Adipocyte (in vitro differentiated cells): ENCODE measurements at regions not wholly inside any gene's neighbourhood (a gene's known extent, or its start where the extent isn't known, plus 50 kb on each side); places are given as distances from the start of the nearest gene placed in this dataset.

Experiments used
- DNase-seq: peaks from one replicate; pipeline ENCODE4 v3.0.0-alpha.2; 2015; ENCODE audit warnings: low read depth
- H3K27me3 ChIP-seq: replicated peaks from 2 replicates; pipeline ENCODE4 v1.7.0; 2013; ENCODE audit warnings: mild to moderate bottlenecking, low read length, moderate library complexity; ENCODE audit not compliant: control insufficient read depth, insufficient read depth
- H3K36me3 ChIP-seq: 2 replicates; pipeline ENCODE4 v1.7.0; 2013; ENCODE audit warnings: low read length, mild to moderate bottlenecking, moderate library complexity; ENCODE audit not compliant: control insufficient read depth, insufficient read depth, severe bottlenecking
- H3K4me1 ChIP-seq: 2 replicates; pipeline ENCODE4 v1.7.0; 2013; ENCODE audit warnings: mild to moderate bottlenecking, low read length, moderate library complexity; ENCODE audit not compliant: control insufficient read depth, insufficient read depth
- H3K4me3 ChIP-seq: 2 replicates; pipeline ENCODE4 v1.7.0; 2013; ENCODE audit warnings: mild to moderate bottlenecking, low read length, moderate library complexity
- H3K9ac ChIP-seq: 2 replicates; pipeline ENCODE4 v1.7.0; 2013; ENCODE audit warnings: mild to moderate bottlenecking, low read length, moderate library complexity
- H3K9me3 ChIP-seq: 2 replicates; pipeline ENCODE4 v1.7.0; 2013; ENCODE audit warnings: mild to moderate bottlenecking, low read length, moderate library complexity; ENCODE audit not compliant: control insufficient read depth

DNA sequence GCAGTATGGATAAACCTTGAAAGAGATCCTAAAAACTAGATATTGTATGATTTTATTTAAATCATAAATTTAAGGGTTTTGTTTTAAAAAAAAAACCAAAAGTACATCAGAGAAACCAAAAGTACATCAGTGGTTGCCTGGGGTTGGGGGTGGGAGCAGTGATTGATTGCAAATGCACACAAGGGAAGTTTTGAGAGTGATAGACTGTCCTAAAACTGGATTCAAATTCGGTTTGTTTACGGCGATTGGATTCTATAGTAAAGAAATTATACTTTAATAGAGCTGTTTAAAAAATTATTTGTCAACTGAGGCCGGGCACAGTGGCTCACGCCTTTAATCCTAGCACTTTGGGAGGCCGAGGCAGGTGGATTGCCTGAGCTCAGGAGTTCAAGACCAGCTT is 179.8 kb downstream of the METTL4 start:
- no peak for DNase-seq
- H3K4me3 ChIP-seq: no peak overlapping the region
- no peaks in the 10 kb centered on the region for H3K4me1 ChIP-seq
- no peak overlapping the region for H3K9ac ChIP-seq
- H3K9me3 ChIP-seq: peaks cover 19% of the 10 kb centered on the region
- H3K27me3 ChIP-seq: no peaks in the 10 kb centered on the region
- no peaks in the 10 kb centered on the region for H3K36me3 ChIP-seq

DNA sequence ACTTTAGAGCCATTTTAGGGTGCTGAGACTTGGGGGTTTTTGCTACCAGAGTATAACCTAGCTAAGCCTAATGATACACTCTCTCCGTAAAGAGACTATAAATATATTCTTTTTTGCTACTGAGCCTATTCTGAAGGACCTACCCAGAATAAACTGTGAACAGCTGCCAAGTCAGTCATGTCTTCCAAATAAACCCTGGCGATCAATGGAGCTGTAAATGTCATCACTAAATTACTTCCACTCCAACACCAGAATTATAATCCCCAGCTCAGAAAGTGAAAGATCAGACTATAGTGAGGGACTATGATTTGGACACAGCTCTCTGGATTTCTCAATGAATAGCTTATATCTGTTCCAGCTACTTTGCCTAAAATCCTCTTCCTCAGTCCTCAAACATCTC is 178.9 kb downstream of the METTL4 start:
- DNase-seq: no peak
- Histone ChIP-seq H3K9ac (no peak overlapping the region), H3K4me3 (no peak overlapping the region), H3K4me1 (no peaks in the 10 kb centered on the region), H3K27me3 (no peaks in the 10 kb centered on the region), H3K9me3 (peaks cover 13% of the 10 kb centered on the region), H3K36me3 (no peaks in the 10 kb centered on the region)

DNA sequence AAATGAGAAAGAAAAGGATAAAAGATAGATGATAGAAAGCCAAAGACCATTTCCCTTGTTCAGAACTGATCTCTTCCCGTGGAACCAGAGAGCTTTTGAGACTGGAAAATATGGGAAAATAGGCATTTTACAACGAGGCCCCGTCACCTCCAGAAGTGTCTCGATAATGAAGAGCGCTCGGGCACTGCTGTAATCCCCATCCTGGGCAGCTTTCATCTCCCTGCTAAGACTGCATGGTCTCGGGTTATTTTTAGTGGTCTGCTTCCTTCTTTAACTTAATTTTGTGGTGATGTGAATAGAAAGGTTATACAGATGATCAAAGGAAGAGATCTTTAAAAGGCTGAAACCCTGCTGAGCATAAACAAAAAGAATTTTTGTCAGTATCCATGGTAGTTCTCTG is 176.6 kb downstream of the METTL4 start:
- Histone ChIP-seq H3K9ac (no peak overlapping the region), H3K4me3 (no peak overlapping the region), H3K4me1 (no peaks in the 10 kb centered on the region), H3K27me3 (no peaks in the 10 kb centered on the region), H3K9me3 (no peaks in the 10 kb centered on the region), H3K36me3 (no peaks in the 10 kb centered on the region)
- DNase-seq: no peak

DNA sequence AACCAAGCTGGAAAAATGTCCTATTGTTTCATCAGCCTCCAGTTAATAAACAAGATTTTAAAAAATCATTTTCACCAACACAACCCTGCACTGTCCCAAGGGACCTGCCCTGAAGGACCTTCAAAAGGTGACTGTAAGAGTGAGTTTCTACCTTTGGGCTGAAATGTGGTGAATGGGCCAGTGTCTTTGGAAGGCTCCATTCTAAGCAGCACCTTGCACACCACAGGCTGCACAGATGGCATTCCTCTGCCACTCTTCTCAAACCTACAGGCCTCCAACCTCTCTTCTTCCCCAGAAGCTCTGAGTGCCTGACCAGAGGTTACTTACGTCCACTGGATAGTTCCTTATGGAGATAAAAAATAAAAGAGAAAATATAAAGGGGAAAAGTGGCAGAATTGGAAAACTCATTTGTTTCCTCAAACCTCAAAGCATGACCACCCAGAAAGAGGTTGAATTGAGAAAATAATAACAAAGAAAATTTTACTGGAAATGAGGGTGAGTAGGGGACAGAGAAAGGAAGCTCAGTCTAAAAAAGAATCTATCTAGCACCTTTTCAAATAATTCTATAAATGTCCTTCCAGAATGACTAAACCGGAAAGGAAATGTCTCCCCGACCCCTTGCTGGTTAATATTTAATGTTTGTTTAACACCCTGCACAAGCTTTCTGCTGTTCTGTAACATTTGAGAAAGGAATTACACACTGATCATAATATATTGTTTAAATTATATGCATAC is 175.7 kb downstream of the METTL4 start:
- Histone ChIP-seq H3K9ac (no peak overlapping the region), H3K4me3 (no peak overlapping the region), H3K9me3 (no peaks in the 10 kb centered on the region)

DNA sequence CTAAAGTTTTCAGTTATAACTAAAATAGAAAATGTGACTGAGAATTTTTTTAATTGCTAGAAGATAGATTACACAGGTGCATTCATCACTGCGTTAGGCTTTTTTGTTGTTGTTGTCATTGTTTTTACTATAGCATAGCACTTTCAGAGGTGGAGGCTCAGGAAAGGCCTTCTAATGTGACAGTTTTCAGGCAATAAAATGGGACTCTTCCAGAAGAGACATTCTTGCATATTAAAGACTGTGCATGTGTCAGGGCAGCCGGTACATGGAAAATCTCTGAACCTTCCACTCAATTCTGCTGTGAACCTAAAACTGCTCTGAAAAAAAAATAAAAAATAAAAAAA is 175.2 kb downstream of the METTL4 start:
- no peaks in the 10 kb centered on the region for H3K27me3 ChIP-seq
- H3K4me3 ChIP-seq: no peak overlapping the region
- H3K9me3 ChIP-seq: no peaks in the 10 kb centered on the region
- no peak for DNase-seq
- H3K4me1 ChIP-seq: no peaks in the 10 kb centered on the region
- no peaks in the 10 kb centered on the region for H3K36me3 ChIP-seq
- no peak overlapping the region for H3K9ac ChIP-seq

More for the DNA sequence above, 175.7 kb downstream of the METTL4 start:
- H3K27me3 ChIP-seq: no peaks in the 10 kb centered on the region
- H3K4me1 ChIP-seq: no peaks in the 10 kb centered on the region
- no peak for DNase-seq
- no peaks in the 10 kb centered on the region for H3K36me3 ChIP-seq

DNA sequence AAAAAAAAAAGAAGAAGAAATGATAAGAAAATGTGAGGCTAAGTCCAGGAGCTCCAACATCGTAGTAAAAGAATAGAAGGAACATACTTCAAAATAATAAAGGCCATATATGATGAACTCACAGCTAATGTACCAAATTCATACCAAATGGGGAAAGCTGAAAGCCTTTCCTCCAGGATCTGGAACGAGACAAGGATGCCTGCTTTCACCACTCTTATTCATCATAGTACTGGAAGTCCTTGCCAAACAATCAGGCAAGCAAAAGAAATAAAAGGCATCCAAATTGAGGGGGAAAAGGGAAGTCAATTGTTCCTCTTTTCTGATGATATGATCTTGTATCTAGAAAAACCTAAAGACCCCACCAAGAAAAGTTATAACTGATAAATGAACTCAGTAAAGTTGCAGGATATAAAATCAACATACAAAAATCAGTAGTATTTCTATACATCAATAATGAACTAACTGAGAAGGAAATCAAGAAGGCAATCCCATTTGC is 170.6 kb downstream of the METTL4 start:
- Histone ChIP-seq H3K9ac (no peak overlapping the region), H3K27me3 (no peaks in the 10 kb centered on the region), H3K4me3 (no peak overlapping the region), H3K4me1 (no peaks in the 10 kb centered on the region), H3K9me3 (peaks cover 3% of the 10 kb centered on the region), H3K36me3 (no peaks in the 10 kb centered on the region)
- no peak for DNase-seq

DNA sequence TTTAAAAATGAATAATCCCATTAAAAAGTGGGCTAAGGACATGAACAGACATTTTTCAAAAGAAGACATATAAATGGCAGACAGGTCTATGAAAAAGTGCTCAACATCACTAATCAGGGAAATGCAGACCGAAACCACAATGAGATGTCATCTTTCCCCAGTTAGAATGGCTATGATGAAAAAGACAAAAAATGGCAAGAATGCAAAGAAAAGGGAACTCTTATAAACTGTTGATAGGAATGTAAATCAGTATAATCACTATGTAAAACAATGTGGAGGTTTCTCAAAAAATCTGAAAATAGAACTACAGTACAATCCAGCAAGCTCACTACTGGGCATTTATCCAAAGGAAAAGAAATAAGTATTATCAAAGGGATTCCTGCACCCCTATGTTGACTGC is 169.2 kb downstream of the METTL4 start:
- Histone ChIP-seq H3K27me3 (no peaks in the 10 kb centered on the region), H3K4me1 (peaks cover 10% of the 10 kb centered on the region), H3K36me3 (no peaks in the 10 kb centered on the region), H3K9me3 (peaks cover 3% of the 10 kb centered on the region), H3K9ac (no peak overlapping the region), H3K4me3 (no peak overlapping the region)
- peak; percentile 50 for DNase-seq

DNA sequence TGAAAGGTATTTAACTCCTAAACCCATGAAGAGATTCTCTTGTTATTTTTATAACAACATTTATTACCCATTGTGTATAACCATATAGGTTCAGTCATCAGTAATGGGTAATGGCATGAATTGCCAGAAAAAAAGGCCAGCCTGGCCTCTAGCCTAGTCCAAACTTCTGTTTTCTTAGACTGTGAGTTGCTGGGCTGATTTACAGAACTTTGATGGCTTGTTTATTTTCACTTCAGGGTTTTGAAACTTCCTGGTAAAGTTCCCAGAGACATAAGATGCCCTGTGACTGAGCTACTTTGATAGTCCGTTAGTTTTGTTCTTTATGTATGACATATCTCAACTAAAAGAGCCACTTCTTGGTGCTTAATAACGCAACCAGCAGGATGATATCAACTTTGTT is 164.8 kb downstream of the METTL4 start:
- H3K9ac ChIP-seq: no peak overlapping the region
- H3K9me3 ChIP-seq: peaks cover under 1% of the 10 kb centered on the region

DNA sequence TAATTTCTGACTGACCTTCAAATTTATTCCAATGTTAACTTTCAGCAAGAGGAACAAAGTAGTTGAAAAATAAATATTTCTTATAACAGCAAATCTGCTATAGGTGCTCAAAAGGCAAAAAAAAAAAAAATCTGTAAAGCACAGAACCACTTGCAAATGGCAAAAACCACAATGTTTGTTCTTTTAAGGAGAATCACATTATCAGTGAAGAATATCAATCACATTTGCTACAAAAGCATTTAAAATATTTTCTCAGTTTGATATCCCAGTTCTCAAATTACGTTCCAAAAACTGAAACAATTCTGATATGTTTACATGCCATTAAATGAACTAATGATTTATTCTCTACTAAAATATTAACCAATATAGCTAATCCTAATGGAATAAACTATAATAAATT is 163.3 kb downstream of the METTL4 start:
- Histone ChIP-seq H3K36me3 (no peaks in the 10 kb centered on the region), H3K4me3 (no peak overlapping the region), H3K27me3 (no peaks in the 10 kb centered on the region), H3K9ac (no peak overlapping the region), H3K9me3 (no peaks in the 10 kb centered on the region), H3K4me1 (peaks cover 18% of the 10 kb centered on the region)
- DNase-seq: no peak

More for the DNA sequence above, 164.8 kb downstream of the METTL4 start:
- Histone ChIP-seq H3K4me1 (peaks cover 16% of the 10 kb centered on the region), H3K27me3 (no peaks in the 10 kb centered on the region), H3K4me3 (no peak overlapping the region), H3K36me3 (no peaks in the 10 kb centered on the region)
- peak; percentile 86 for DNase-seq

DNA sequence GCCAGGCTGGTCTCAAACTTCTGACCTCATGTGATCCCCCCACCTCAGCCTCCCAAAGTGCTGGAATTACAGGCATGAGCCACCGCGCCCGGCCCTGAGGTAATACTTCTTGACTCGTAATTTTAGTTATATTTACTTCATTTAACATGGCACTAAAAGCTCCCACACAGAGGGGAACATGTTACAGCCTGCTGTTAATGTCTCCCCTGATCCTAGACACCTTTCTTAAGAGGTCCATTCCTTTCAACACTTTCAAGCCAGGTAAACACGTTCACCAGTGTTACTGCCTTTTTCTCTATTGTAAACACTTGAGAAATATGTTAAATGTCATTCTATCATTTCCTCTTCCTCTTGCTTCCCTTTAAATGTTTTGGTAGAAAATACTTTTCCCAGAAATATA is 161.4 kb downstream of the METTL4 start:
- Histone ChIP-seq H3K9ac (no peak overlapping the region), H3K36me3 (no peaks in the 10 kb centered on the region), H3K4me3 (no peak overlapping the region), H3K4me1 (peaks cover 18% of the 10 kb centered on the region), H3K9me3 (no peaks in the 10 kb centered on the region), H3K27me3 (no peaks in the 10 kb centered on the region)
- DNase-seq: no peak

DNA sequence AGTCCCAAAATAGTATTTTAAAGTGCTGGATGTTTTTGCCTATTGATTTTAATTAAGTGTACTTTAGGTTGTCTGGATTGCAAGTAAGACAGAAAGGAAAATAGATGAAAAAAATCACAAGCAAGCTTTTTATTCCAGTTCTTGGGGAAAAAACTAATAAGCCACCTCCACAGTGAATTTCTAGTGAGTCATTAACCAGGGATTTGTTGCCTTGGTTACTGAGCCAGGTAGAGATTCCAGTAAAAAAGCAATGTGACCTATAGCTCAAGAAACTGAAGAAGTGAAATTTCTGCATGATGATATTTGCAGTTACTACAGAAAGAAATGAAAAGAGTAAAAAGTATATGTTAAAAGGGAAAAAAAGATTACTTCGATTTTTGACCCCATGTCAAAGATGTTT is 160.6 kb downstream of the METTL4 start:
- Histone ChIP-seq H3K9ac (no peak overlapping the region), H3K4me3 (no peak overlapping the region), H3K4me1 (peaks cover 18% of the 10 kb centered on the region), H3K27me3 (no peaks in the 10 kb centered on the region), H3K9me3 (no peaks in the 10 kb centered on the region), H3K36me3 (no peaks in the 10 kb centered on the region)
- no peak for DNase-seq
